ENCODE measurements at regions not wholly inside any gene's neighbourhood (a gene's known extent, or its start where the extent isn't known, plus 50 kb on each side); places are given as distances from the start of the nearest gene placed in this dataset.

DNA sequence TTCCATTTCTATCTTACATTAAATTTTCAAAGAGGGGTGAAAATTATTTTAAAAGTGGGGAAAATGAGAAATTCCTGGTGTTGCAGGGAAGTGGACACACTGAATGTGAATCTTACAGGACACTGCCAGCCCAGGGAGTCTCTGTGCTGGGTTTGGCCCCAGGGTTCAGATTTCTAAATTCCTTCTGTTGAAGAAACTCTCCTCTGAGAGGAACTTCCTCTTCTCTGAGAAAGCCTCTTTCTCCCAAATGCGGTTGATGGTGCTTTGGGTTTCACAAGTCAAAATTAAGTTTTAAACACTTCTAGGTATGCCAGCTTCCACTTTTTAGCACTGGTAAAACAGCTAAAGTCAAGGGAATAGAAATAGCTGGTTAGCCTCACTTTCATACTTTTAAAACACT, 317.9 kb upstream of the ITGA1 start:
- TF ChIP-seq, protein P1, sequence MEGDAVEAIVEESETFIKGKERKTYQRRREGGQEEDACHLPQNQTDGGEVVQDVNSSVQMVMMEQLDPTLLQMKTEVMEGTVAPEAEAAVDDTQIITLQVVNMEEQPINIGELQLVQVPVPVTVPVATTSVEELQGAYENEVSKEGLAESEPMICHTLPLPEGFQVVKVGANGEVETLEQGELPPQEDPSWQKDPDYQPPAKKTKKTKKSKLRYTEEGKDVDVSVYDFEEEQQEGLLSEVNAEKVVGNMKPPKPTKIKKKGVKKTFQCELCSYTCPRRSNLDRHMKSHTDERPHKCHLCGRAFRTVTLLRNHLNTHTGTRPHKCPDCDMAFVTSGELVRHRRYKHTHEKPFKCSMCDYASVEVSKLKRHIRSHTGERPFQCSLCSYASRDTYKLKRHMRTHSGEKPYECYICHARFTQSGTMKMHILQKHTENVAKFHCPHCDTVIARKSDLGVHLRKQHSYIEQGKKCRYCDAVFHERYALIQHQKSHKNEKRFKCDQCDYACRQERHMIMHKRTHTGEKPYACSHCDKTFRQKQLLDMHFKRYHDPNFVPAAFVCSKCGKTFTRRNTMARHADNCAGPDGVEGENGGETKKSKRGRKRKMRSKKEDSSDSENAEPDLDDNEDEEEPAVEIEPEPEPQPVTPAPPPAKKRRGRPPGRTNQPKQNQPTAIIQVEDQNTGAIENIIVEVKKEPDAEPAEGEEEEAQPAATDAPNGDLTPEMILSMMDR (IDR thresholded peaks at IDR 0.05; ENCODE audit: insufficient read depth, low read depth, low read length): no peak
- TF ChIP-seq EZH2 (IDR thresholded peaks at IDR 0.05; ENCODE audit: insufficient read depth, low read length): no peak
